ENCODE measurements at regions not wholly inside any gene's neighbourhood (a gene's known extent, or its start where the extent isn't known, plus 50 kb on each side); places are given as distances from the start of the nearest gene placed in this dataset.

DNA sequence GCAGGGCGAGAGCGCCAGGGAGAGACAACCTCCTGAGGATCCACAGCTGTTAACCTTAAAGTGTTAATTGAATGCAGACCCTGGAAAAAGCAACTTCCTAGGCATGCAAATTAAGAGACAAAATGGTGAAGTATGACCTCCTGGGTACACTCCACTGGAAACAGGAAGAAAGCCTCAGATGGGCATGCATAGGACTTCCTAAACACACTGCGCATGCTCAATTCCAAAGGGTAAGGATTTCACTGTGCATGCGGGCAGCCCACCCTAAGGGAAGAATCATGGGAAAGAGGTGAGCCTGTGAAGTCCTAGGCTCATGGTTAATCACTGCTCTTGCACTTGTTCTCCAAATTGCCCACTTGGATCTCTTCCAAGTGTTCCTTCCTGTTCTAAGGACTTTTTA is 80.5 kb upstream of the CAPRIN2 start:
- peaks cover 3% of the 10 kb centered on the region for H3K27me3 Mint-ChIP-seq (ENCODE audit: insufficient read depth, low read depth, poor library complexity)
- no peak overlapping the region for H3K4me2 ChIP-seq
- TF ChIP-seq, protein P1, sequence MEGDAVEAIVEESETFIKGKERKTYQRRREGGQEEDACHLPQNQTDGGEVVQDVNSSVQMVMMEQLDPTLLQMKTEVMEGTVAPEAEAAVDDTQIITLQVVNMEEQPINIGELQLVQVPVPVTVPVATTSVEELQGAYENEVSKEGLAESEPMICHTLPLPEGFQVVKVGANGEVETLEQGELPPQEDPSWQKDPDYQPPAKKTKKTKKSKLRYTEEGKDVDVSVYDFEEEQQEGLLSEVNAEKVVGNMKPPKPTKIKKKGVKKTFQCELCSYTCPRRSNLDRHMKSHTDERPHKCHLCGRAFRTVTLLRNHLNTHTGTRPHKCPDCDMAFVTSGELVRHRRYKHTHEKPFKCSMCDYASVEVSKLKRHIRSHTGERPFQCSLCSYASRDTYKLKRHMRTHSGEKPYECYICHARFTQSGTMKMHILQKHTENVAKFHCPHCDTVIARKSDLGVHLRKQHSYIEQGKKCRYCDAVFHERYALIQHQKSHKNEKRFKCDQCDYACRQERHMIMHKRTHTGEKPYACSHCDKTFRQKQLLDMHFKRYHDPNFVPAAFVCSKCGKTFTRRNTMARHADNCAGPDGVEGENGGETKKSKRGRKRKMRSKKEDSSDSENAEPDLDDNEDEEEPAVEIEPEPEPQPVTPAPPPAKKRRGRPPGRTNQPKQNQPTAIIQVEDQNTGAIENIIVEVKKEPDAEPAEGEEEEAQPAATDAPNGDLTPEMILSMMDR (conservative IDR thresholded peaks at IDR 0.05; ENCODE audit: low read depth in 2 of 2) = no peak
- TF ChIP-seq EZH2phosphoT487 (IDR thresholded peaks at IDR 0.05; ENCODE audit: unreplicated experiment) (no peak), STAT1 (IDR thresholded peaks at IDR 0.05; ENCODE audit: unreplicated experiment) (no peak), EZH2 (IDR thresholded peaks at IDR 0.05; ENCODE audit: low read depth, unreplicated experiment) (no peak), CREB1 (CRISPR knock-in tag; IDR thresholded peaks at IDR 0.05; ENCODE audit: low read depth) (no peak), POLR2AphosphoS5 (IDR thresholded peaks at IDR 0.05; ENCODE audit: low read depth) (no peak), ZNF114 (CRISPR knock-in tag; IDR thresholded peaks at IDR 0.05) (no peak), ZNF331 (CRISPR knock-in tag; IDR thresholded peaks at IDR 0.05; ENCODE audit: low read depth) (no peak)
- TF ChIP-seq, protein P2, sequence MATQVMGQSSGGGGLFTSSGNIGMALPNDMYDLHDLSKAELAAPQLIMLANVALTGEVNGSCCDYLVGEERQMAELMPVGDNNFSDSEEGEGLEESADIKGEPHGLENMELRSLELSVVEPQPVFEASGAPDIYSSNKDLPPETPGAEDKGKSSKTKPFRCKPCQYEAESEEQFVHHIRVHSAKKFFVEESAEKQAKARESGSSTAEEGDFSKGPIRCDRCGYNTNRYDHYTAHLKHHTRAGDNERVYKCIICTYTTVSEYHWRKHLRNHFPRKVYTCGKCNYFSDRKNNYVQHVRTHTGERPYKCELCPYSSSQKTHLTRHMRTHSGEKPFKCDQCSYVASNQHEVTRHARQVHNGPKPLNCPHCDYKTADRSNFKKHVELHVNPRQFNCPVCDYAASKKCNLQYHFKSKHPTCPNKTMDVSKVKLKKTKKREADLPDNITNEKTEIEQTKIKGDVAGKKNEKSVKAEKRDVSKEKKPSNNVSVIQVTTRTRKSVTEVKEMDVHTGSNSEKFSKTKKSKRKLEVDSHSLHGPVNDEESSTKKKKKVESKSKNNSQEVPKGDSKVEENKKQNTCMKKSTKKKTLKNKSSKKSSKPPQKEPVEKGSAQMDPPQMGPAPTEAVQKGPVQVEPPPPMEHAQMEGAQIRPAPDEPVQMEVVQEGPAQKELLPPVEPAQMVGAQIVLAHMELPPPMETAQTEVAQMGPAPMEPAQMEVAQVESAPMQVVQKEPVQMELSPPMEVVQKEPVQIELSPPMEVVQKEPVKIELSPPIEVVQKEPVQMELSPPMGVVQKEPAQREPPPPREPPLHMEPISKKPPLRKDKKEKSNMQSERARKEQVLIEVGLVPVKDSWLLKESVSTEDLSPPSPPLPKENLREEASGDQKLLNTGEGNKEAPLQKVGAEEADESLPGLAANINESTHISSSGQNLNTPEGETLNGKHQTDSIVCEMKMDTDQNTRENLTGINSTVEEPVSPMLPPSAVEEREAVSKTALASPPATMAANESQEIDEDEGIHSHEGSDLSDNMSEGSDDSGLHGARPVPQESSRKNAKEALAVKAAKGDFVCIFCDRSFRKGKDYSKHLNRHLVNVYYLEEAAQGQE (IDR thresholded peaks at IDR 0.05; ENCODE audit: unreplicated experiment) = no peak
- TF ChIP-seq, protein P3, sequence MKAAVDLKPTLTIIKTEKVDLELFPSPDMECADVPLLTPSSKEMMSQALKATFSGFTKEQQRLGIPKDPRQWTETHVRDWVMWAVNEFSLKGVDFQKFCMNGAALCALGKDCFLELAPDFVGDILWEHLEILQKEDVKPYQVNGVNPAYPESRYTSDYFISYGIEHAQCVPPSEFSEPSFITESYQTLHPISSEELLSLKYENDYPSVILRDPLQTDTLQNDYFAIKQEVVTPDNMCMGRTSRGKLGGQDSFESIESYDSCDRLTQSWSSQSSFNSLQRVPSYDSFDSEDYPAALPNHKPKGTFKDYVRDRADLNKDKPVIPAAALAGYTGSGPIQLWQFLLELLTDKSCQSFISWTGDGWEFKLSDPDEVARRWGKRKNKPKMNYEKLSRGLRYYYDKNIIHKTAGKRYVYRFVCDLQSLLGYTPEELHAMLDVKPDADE (IDR thresholded peaks at IDR 0.05) = no peak

More for the DNA sequence above, 80.5 kb upstream of the CAPRIN2 start:
- Histone ChIP-seq H3K27ac (ENCODE audit: low read depth) (no peak overlapping the region), H2AFZ (no peak overlapping the region), H3K27me3 (ENCODE audit: insufficient read depth) (no peaks in the 10 kb centered on the region), H3K79me2 (replicated peaks; ENCODE audit: insufficient read depth) (no peaks in the 10 kb centered on the region), H3K36me3 (ENCODE audit: insufficient read depth) (no peaks in the 10 kb centered on the region), H3K4me1 (ENCODE audit: insufficient read depth) (no peaks in the 10 kb centered on the region), H3F3A (replicated peaks; ENCODE audit: low read depth) (no peaks in the 10 kb centered on the region), H4K20me1 (replicated peaks; ENCODE audit: insufficient read depth) (no peaks in the 10 kb centered on the region), H3K9me2 (ENCODE audit: insufficient read depth) (peaks cover 30% of the 10 kb centered on the region), H3K4me3 (no peak overlapping the region)
- DNase-seq (ENCODE audit: low spot score) (no peak), ATAC-seq (no peak)
- no peak overlapping the region for H3K27ac Mint-ChIP-seq
- peaks cover 3% of the 10 kb centered on the region; the same call in 2 of the 3 replicates for H3K36me3 Mint-ChIP-seq (ENCODE audit: low read depth)
- no peak overlapping the region for H3K4me3 Mint-ChIP-seq
- peaks cover 10% of the 10 kb centered on the region for H3K4me1 Mint-ChIP-seq
- H3K9me3 Mint-ChIP-seq = peaks cover 19% of the 10 kb centered on the region
